A673 (cell line): ENCODE measurements at regions not wholly inside any gene's neighbourhood (a gene's known extent, or its start where the extent isn't known, plus 50 kb on each side); places are given as distances from the start of the nearest gene placed in this dataset.
"Not testable (repeated sequence)": the region's sequence is repeated elsewhere in the genome, so short reads cannot be mapped to it uniquely, and the experiment has no call there.

Experiments used
- BruUV-seq: library from RNA; stranded (reverse); fragments of 400-500 nt; replicated peaks from 2 replicates; lab custom pipeline; 2021; lab: Mats Ljungman, UMichigan
- CTCF ChIA-PET: fragments of 300-600 bp; sonication (Branson Sonifier 250); formaldehyde crosslinking; loops from one replicate; lab custom pipeline; 2022; ENCODE audit warnings: antibody characterized with exemption; lab: Charles Lee
- POLR2A ChIA-PET: fragments of 300-600 bp; sonication (Branson Sonifier 250); formaldehyde crosslinking; loops from one replicate; lab custom pipeline; 2022; ENCODE audit warnings: antibody characterized with exemption; ENCODE audit not compliant: low non-redundant PET; lab: Charles Lee
- DNase-seq: peaks from one replicate; pipeline ENCODE4 v3.0.0-alpha.2; 2015; ENCODE audit warnings: low spot score
- H3K27ac ChIP-seq: fragments of 200-600 bp; sonication (generic); 2 replicates; pipeline ENCODE4 v1.5.1; 2016; ENCODE audit warnings: mixed run types, low read depth, mild to moderate bottlenecking, mixed read lengths, antibody characterized with exemption, low read length; ENCODE audit not compliant: poor library complexity, severe bottlenecking
- H3K27me3 ChIP-seq: fragments of 200-600 bp; sonication (generic); replicated peaks from 2 replicates; pipeline ENCODE4 v1.6.1; 2017; ENCODE audit warnings: mixed run types, low read depth, mild to moderate bottlenecking, mixed read lengths, antibody characterized with exemption, low read length; ENCODE audit not compliant: insufficient read depth, poor library complexity
- H3K36me3 ChIP-seq: fragments of 200-600 bp; sonication (generic); 2 replicates; pipeline ENCODE4 v1.6.1; 2016; ENCODE audit warnings: mixed run types, mild to moderate bottlenecking, mixed read lengths, antibody characterized with exemption, low read length; ENCODE audit not compliant: insufficient read depth, poor library complexity, severe bottlenecking
- H3K4me1 ChIP-seq: fragments of 200-600 bp; sonication (generic); 2 replicates; pipeline ENCODE4 v1.6.1; 2017; ENCODE audit warnings: mixed run types, mild to moderate bottlenecking, mixed read lengths, antibody characterized with exemption, low read length; ENCODE audit not compliant: insufficient read depth, poor library complexity, severe bottlenecking
- H3K4me3 ChIP-seq: fragments of 200-600 bp; sonication (generic); 2 replicates; pipeline ENCODE4 v1.5.1; 2016; ENCODE audit warnings: low read depth, mixed run types, mild to moderate bottlenecking, mixed read lengths, low read length; ENCODE audit not compliant: poor library complexity, severe bottlenecking
- H3K9me3 ChIP-seq: fragments of 200-600 bp; sonication (generic); 2 replicates; pipeline ENCODE4 v1.6.1; 2016; ENCODE audit warnings: mixed run types, low read depth, mild to moderate bottlenecking, mixed read lengths, antibody characterized with exemption, low read length; ENCODE audit not compliant: poor library complexity, severe bottlenecking
- EZH2 ChIP-seq: fragments of 200-600 bp; sonication (generic); IDR thresholded peaks from 2 replicates; pipeline ENCODE4 v1.6.1; 2017; ENCODE audit warnings: borderline replicate concordance, low read depth, mild to moderate bottlenecking, mixed read lengths, antibody characterized with exemption, low read length; ENCODE audit not compliant: poor library complexity, severe bottlenecking
- intact Hi-C: fragments of 100-400 bp; cut with micrococcal nuclease; formaldehyde crosslinking; loops from one replicate; pipeline ENCODE4 v1.10.0; 2022; ENCODE audit not compliant: unreplicated experiment
- TF ChIP-seq, protein P1 (sequence below): fragments of 300-800, 200-600 bp; sonication (generic); conservative IDR thresholded peaks from 2 replicates; pipeline ENCODE4 v1.5.1; 2017; ENCODE audit warnings: low read depth, mild to moderate bottlenecking, antibody characterized with exemption, low read length, moderate library complexity, mixed read lengths

DNA sequence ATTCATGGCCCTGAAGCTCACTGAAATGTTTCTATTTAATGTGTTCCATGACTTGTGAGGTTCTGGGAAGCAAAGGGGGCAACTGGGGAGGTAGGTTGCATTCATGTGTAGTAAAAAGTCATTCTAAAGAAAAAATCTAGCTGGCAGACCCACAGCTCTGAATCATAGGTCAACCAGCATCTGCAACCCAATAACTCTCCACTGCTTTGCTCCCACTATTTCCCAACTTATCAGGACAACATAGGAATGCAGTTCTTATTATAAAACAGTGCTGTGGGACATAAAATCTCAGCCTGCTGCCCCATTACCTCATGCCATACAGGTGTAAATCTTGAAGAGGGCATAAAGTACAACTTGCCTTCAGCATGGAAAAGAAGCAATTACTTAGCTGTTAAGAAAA lies 576.1 kb upstream of the PTBP2 start:
- Histone ChIP-seq H3K36me3 (no peaks in the 10 kb centered on the region), H3K4me3 (no peak overlapping the region), H3K27ac (no peak overlapping the region), H3K9me3 (no peaks in the 10 kb centered on the region), H3K4me1 (no peaks in the 10 kb centered on the region), H3K27me3 (no peaks in the 10 kb centered on the region)
- BruUV-seq, result no TSS peak
- no peak for TF ChIP-seq EZH2
- TF ChIP-seq, protein P1, sequence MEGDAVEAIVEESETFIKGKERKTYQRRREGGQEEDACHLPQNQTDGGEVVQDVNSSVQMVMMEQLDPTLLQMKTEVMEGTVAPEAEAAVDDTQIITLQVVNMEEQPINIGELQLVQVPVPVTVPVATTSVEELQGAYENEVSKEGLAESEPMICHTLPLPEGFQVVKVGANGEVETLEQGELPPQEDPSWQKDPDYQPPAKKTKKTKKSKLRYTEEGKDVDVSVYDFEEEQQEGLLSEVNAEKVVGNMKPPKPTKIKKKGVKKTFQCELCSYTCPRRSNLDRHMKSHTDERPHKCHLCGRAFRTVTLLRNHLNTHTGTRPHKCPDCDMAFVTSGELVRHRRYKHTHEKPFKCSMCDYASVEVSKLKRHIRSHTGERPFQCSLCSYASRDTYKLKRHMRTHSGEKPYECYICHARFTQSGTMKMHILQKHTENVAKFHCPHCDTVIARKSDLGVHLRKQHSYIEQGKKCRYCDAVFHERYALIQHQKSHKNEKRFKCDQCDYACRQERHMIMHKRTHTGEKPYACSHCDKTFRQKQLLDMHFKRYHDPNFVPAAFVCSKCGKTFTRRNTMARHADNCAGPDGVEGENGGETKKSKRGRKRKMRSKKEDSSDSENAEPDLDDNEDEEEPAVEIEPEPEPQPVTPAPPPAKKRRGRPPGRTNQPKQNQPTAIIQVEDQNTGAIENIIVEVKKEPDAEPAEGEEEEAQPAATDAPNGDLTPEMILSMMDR, result no peak
- ChIA-PET POLR2A (no interaction called here), CTCF (no interaction called here)
- DNase-seq, result no peak
- intact Hi-C loops, result no loop called here

DNA sequence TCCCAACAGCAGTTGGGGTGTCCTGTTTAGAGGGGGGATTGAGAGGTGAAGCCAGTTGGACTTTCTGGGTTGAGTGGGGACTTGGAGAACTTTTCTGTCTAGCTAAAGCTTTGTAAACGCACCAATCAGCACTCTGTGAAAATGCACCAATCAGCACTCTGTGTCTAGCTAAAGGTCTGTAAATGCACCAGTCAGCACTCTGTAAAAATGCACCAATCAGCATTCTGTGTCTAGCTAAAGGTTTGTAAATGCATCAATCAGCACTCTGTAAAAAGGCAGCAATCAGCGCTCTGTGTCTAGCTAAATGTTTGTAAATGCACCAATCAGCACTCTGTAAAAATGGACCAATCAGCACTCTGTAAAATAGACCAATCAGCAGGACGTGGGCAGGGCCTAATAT lies 568.6 kb upstream of the PTBP2 start:
- H3K27me3 ChIP-seq, POLR2A ChIA-PET, H3K4me1 ChIP-seq, CTCF ChIA-PET, BruUV-seq, H3K36me3 ChIP-seq, intact Hi-C loops, H3K27ac ChIP-seq, DNase-seq, H3K4me3 ChIP-seq: not testable (repeated sequence)
- H3K9me3 ChIP-seq, result peaks cover 13% of the 10 kb centered on the region

DNA sequence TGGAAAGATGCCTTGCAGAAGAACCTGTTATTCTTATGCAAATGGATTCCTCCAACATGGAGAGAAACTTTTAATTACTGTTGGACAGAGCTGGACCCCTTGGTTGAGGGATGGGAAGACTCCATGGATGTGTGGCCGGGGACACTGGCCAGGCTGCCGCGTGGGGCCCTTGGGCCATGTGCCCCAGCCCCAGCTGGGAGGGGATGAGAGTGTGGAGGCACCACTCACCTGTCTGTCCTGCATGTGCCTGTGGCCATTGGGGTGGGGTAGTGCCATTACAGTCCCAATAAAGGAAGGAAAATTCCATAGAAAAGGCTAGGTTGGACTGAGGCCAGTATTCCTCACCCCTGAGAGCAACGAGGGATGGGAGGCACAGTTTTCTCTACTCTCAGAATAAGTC lies 564.5 kb upstream of the PTBP2 start:
- TF ChIP-seq, protein P1, result no peak
- no peaks in the 10 kb centered on the region for H3K27me3 ChIP-seq
- intact Hi-C loops, result no loop called here
- H3K36me3 ChIP-seq, result no peaks in the 10 kb centered on the region
- H3K4me3 ChIP-seq, result no peak overlapping the region
- H3K4me1 ChIP-seq, result no peaks in the 10 kb centered on the region
- no TSS peak for BruUV-seq
- no peak overlapping the region for H3K27ac ChIP-seq
- DNase-seq, result no peak
- peaks cover 13% of the 10 kb centered on the region for H3K9me3 ChIP-seq
- ChIA-PET CTCF (no interaction called here), POLR2A (no interaction called here)

DNA sequence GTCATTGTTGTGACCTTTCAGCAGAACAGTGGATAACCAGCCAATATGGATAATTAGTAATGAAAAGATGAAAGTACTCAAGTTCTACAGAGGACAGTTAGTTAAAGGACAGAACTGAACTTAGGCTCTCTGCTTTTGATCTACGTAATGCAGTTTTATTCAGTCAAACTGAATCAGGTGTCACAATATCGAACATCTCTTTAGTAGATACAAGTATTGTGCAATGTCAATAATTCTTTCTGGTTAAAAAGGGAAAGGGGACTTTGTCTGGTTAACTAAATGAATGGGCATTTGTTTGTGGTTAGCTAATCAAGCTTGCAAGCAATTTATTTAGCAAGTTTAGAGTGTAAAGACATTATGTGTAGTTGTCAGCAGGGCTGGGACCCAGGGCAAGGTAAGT lies 562.2 kb upstream of the PTBP2 start:
- DNase-seq, result no peak
- H3K4me3 ChIP-seq, result no peak overlapping the region
- no peaks in the 10 kb centered on the region for H3K4me1 ChIP-seq
- H3K9me3 ChIP-seq, result peaks cover 5% of the 10 kb centered on the region
- no peaks in the 10 kb centered on the region for H3K27me3 ChIP-seq
- no TSS peak for BruUV-seq
- no peaks in the 10 kb centered on the region for H3K36me3 ChIP-seq
- ChIA-PET CTCF (no interaction called here), POLR2A (no interaction called here)
- H3K27ac ChIP-seq, result no peak overlapping the region
- TF ChIP-seq, protein P1, result no peak
- TF ChIP-seq EZH2, result no peak
- intact Hi-C loops, result no loop called here
